ENCODE measurements at regions not wholly inside any gene's neighbourhood (a gene's known extent, or its start where the extent isn't known, plus 50 kb on each side); places are given as distances from the start of the nearest gene placed in this dataset.

DNA sequence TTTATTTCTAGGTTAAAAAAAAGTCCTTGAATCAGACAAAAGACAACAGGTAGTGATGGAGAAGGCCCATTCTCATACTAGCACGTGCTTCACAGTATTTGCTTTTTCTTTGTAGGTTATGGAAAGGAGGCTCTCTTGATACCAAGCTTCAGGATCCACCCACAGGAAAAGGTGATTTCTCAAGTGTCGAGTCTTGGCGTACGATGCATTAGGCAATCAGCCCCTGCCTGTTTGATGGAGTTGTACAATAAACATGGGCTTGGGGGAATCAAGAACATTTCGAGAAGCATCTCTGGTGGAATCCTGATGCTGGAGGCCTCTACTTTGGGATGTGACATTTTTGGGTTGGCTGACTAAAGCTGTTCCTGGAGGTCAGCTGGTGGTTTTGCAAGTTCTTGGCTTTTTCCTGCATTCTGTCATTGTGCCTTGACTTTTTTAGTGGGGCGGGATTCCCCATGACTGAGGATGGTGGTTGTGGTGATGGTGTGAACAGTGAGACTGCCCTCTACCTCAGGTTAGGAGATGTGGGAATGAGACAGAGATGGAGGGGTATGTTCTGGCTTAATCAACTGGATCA is 231.5 kb upstream of the SPRED2 start:
- peaks cover 8% of the 10 kb centered on the region for H3K4me1 Mint-ChIP-seq
- H3K36me3 Mint-ChIP-seq (ENCODE audit: low read depth) = no peaks in the 10 kb centered on the region
- no peak overlapping the region for H3K4me3 Mint-ChIP-seq
- peaks cover 3% of the 10 kb centered on the region for H3K9me3 Mint-ChIP-seq (ENCODE audit: low read depth)
- CTCF ChIA-PET = interaction anchor here (0.5 kb wide), 1 partner anchor 85 kb away, joined by 3 read pairs; no protein-coding TSS in a partner anchor
- intact Hi-C loops (cut with DNase I, micrococcal nuclease) = no loop called here
- ATAC-seq (no peak), DNase-seq (no peak)
- H3K27me3 Mint-ChIP-seq = peaks cover 2% of the 10 kb centered on the region
- POLR2A ChIA-PET = no interaction called here
- no peak overlapping the region for H3K27ac Mint-ChIP-seq

- Mint-ChIP-seq H3K9me3 (ENCODE audit: low read depth) (no peaks in the 10 kb centered on the region), H3K36me3 (ENCODE audit: low read depth) (no peaks in the 10 kb centered on the region), H3K4me3 (no peak overlapping the region), H3K27me3 (peaks cover 2% of the 10 kb centered on the region), H3K4me1 (peaks cover 8% of the 10 kb centered on the region), H3K27ac (no peak overlapping the region)
- ChIA-PET POLR2A (no interaction called here), CTCF (no interaction called here)
- intact Hi-C loops (cut with DNase I, micrococcal nuclease) = no loop called here
- DNase-seq (no peak), ATAC-seq (no peak)
These were observed 230.4 kb upstream of the SPRED2 start for GRCh38 chr2:65662654-65663432.

DNA sequence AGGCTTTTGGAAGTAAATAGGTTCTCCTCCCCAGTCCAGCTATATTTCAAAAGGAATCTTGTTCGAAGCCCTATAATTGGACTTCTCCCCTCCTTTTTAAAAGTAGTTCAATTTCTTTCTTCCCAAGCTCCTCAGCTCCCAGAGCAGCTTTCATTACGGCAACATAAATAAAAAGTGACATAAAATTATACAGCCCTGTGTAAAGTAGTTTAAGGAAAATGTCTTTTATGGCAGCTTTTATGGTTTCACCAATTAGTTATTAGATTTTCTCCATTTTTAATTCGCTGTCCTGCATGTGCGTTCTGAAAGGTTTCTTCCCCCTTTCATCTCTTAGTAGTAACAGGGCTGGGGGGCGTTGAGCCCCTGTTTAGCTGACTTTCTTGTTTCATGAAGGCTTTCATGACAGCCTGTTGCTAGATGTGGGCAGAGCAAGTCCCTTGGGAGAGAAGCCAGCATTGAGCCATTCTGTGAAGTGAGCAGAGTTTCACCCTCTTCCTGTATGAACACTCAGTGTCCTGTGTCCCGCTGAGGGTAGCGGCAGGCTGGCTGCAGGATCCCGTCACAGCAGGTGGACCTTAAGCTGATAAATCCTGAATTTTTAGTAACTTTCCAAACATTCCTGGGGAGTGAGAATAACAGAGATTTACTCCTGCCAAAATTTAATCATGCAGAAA is 229.7 kb upstream of the SPRED2 start:
- ChIA-PET CTCF (no interaction called here), POLR2A (no interaction called here)
- intact Hi-C loops (cut with DNase I, micrococcal nuclease) = no loop called here
- H3K36me3 Mint-ChIP-seq (ENCODE audit: low read depth) = no peaks in the 10 kb centered on the region
- no peak overlapping the region for H3K27ac Mint-ChIP-seq
- H3K4me1 Mint-ChIP-seq = peaks cover 8% of the 10 kb centered on the region
- ATAC-seq (no peak), DNase-seq (no peak)
- no peak overlapping the region for H3K4me3 Mint-ChIP-seq
- H3K27me3 Mint-ChIP-seq = peaks cover 3% of the 10 kb centered on the region
- no peaks in the 10 kb centered on the region for H3K9me3 Mint-ChIP-seq (ENCODE audit: low read depth)

DNA sequence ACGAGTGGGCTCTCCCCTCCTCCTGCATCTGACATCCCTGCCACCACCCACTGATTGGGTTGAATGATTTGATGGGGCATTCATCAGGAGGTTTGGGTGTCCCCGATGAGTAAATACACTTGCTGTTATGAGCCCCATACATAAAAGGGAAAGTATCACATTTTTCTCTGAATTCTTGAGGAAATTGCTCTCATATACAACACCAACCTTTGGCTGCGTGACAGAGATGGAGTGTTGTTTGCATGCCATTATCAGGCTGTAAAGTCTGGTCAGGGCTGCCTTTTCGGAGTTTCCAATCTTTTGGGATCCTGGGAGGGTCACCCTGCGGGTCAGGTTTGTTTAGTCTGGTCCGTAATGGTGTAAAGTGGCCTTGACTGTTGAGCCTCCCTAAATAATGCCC is 227.9 kb upstream of the SPRED2 start:
- intact Hi-C loops (cut with DNase I, micrococcal nuclease) = no loop called here
- Mint-ChIP-seq H3K9me3 (ENCODE audit: low read depth) (no peaks in the 10 kb centered on the region), H3K4me3 (no peak overlapping the region), H3K27me3 (peaks cover 3% of the 10 kb centered on the region), H3K4me1 (no peaks in the 10 kb centered on the region), H3K27ac (no peak overlapping the region), H3K36me3 (ENCODE audit: low read depth) (no peaks in the 10 kb centered on the region)
- ATAC-seq (no peak), DNase-seq (no peak)
- CTCF ChIA-PET = no interaction called here
- POLR2A ChIA-PET = no interaction called here

- DNase-seq = no peak
- intact Hi-C loops (cut with DNase I, micrococcal nuclease) = no loop called here
- no peak for ATAC-seq
- Mint-ChIP-seq H3K36me3 (ENCODE audit: low read depth) (no peaks in the 10 kb centered on the region), H3K4me3 (no peak overlapping the region), H3K27me3 (peaks cover 6% of the 10 kb centered on the region), H3K4me1 (no peaks in the 10 kb centered on the region), H3K9me3 (ENCODE audit: low read depth) (no peaks in the 10 kb centered on the region), H3K27ac (no peak overlapping the region)
- CTCF ChIA-PET = no interaction called here
- POLR2A ChIA-PET = no interaction called here
These were observed 226.5 kb upstream of the SPRED2 start for GRCh38 chr2:65658881-65659280.

DNA sequence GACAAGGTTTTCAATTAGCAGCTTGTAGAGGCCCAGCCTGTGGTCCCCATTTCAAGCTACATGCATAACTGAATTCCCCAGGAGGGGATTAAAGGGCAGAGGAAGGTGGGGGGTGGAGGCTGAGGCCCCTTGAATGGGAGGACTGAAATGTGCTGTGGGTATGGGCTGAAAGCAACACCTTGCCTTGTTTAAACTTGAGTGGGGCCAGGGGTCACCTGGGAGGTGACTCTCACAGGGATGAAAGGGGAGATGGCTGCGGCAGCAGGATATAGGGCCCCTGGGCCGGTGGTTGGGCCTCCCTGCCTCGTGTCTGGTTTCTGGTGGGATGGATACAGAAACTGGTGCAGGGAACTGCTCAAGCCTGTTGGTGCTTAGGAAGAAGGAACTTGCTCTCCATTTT is 225.9 kb upstream of the SPRED2 start:
- Mint-ChIP-seq H3K4me3 (no peak overlapping the region), H3K27me3 (peaks cover 6% of the 10 kb centered on the region), H3K36me3 (ENCODE audit: low read depth) (no peaks in the 10 kb centered on the region), H3K4me1 (no peaks in the 10 kb centered on the region), H3K9me3 (ENCODE audit: low read depth) (no peaks in the 10 kb centered on the region), H3K27ac (no peak overlapping the region)
- DNase-seq (no peak), ATAC-seq (no peak)
- intact Hi-C loops (cut with DNase I, micrococcal nuclease) = no loop called here
- POLR2A ChIA-PET = no interaction called here
- CTCF ChIA-PET = interaction anchor here (0.8 kb wide), 1 partner anchor 18 kb away, joined by 4 read pairs; no protein-coding TSS in a partner anchor

GRCh38 chr2:65656160-65656718 is 223.8 kb upstream of the SPRED2 start:
- no peaks in the 10 kb centered on the region for H3K36me3 Mint-ChIP-seq (ENCODE audit: low read depth)
- DNase-seq (no peak), ATAC-seq (no peak)
- intact Hi-C loops (cut with DNase I, micrococcal nuclease) = no loop called here
- ChIA-PET POLR2A (no interaction called here), CTCF (interaction anchor here (0.8 kb wide), 1 partner anchor 15 kb away, joined by 3 read pairs; no protein-coding TSS in a partner anchor)
- no peaks in the 10 kb centered on the region for H3K9me3 Mint-ChIP-seq (ENCODE audit: low read depth)
- H3K27ac Mint-ChIP-seq = no peak overlapping the region
- no peaks in the 10 kb centered on the region for H3K4me1 Mint-ChIP-seq
- H3K4me3 Mint-ChIP-seq = no peak overlapping the region
- peaks cover 6% of the 10 kb centered on the region for H3K27me3 Mint-ChIP-seq

GRCh38 chr2:65655000-65655399 is 222.6 kb upstream of the SPRED2 start:
- no peaks in the 10 kb centered on the region for H3K9me3 Mint-ChIP-seq (ENCODE audit: low read depth)
- ATAC-seq = no peak
- no peaks in the 10 kb centered on the region for H3K4me1 Mint-ChIP-seq
- intact Hi-C loops (cut with DNase I, micrococcal nuclease) = no loop called here
- no peak overlapping the region for H3K4me3 Mint-ChIP-seq
- H3K36me3 Mint-ChIP-seq (ENCODE audit: low read depth) = no peaks in the 10 kb centered on the region
- ChIA-PET POLR2A (no interaction called here), CTCF (interaction anchor here (0.8 kb wide), 1 partner anchor 113 kb away, joined by 3 read pairs; no protein-coding TSS in a partner anchor)
- peaks cover 4% of the 10 kb centered on the region for H3K27me3 Mint-ChIP-seq
- no peak for DNase-seq
- H3K27ac Mint-ChIP-seq = no peak overlapping the region

DNA sequence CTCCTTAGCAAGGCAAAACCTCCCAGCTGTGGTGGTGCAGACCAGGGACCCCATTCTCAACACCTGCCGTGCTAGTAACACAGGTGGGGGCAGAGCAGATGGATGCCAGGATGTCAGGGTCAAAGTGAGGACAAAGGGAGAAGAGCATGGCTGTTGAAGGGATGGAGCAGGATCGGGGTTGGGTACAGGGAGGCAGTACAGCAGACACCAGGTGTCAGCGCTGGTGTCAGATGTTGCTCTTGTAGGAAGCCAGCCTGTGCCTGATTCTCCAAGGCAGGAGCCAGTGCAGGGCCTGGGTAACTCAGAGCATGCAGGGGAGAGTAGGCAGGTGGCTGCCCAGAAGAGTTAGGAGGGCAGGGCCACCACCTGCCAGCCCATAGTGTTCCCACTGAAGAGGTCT is 222.1 kb upstream of the SPRED2 start:
- Mint-ChIP-seq H3K27ac (no peak overlapping the region), H3K27me3 (peaks cover 4% of the 10 kb centered on the region), H3K4me1 (no peaks in the 10 kb centered on the region), H3K4me3 (no peak overlapping the region), H3K9me3 (ENCODE audit: low read depth) (no peaks in the 10 kb centered on the region), H3K36me3 (ENCODE audit: low read depth) (no peaks in the 10 kb centered on the region)
- ChIA-PET CTCF (interaction anchor here (0.6 kb wide), 1 partner anchor 25 kb away, joined by 3 read pairs; no protein-coding TSS in a partner anchor), POLR2A (no interaction called here)
- no peak for DNase-seq
- no peak for ATAC-seq
- intact Hi-C loops (cut with DNase I, micrococcal nuclease) = no loop called here

GRCh38 chr2:65652066-65652465 is 219.7 kb upstream of the SPRED2 start:
- H3K27ac Mint-ChIP-seq = no peak overlapping the region
- no peak overlapping the region for H3K4me3 Mint-ChIP-seq
- peaks cover 2% of the 10 kb centered on the region for H3K27me3 Mint-ChIP-seq
- intact Hi-C loops (cut with DNase I, micrococcal nuclease) = no loop called here
- H3K36me3 Mint-ChIP-seq (ENCODE audit: low read depth) = no peaks in the 10 kb centered on the region
- CTCF ChIA-PET = interaction anchor here (0.6 to 2.8 kb wide), 2 partner anchors 12 to 226 kb away, joined by 3 to 11 read pairs; no protein-coding TSS in a partner anchor
- DNase-seq (no peak), ATAC-seq (no peak)
- no peaks in the 10 kb centered on the region for H3K4me1 Mint-ChIP-seq
- H3K9me3 Mint-ChIP-seq (ENCODE audit: low read depth) = no peaks in the 10 kb centered on the region
- POLR2A ChIA-PET = no interaction called here

DNA sequence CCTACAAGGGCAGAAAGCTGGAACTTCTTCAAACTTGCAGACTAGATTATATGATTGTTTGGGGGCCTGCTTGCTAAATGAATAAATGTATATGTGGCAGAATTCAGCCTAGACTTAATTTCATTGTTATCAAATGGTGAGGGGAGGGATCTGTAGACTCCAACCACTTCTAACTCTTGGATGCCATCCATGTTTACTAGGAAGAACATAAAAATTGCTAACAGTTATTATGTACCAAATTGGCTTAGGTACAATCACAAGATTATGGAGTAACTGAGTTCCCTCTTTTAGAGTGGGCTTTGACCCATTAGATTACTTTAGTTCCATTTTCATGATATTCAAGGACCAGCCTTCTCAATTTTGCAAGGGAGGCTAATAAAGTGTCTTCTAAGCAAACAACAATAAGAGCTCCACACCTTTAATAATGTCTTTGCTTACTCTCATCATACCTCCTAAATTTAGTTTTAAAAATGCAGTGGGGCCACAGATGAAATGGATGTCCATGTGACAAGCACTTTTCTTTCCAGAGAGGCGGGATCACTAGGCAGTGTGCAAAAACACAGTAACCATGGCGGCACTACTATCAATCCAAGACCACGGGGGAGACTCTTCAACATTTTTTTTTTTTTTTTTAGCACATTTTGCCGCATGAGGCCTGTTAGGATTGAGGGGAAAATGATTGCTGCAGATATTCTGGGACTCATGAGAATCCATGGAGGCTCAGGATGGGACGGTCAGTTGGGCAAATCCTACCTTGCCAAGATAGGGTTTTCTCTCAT is 217.6 kb upstream of the SPRED2 start:
- Mint-ChIP-seq H3K9me3 (ENCODE audit: low read depth) (no peaks in the 10 kb centered on the region), H3K27me3 (peaks cover 2% of the 10 kb centered on the region), H3K36me3 (ENCODE audit: low read depth) (no peaks in the 10 kb centered on the region), H3K4me3 (no peak overlapping the region), H3K4me1 (no peaks in the 10 kb centered on the region), H3K27ac (no peak overlapping the region)
- intact Hi-C loops (cut with DNase I, micrococcal nuclease) = loop anchor here in 1 of 2 experiments (10.0 kb wide), 1 partner anchor 775 kb away; no protein-coding TSS in a partner anchor
- no peak for ATAC-seq
- no peak for DNase-seq
- POLR2A ChIA-PET = no interaction called here
- CTCF ChIA-PET = interaction anchor here (0.7 to 2.8 kb wide), 2 partner anchors 10 to 462 kb away, joined by 3 to 11 read pairs; no protein-coding TSS in a partner anchor

Data from activated CD4-positive, alpha-beta T cell treated with anti-CD3 and anti-CD28 coated beads for 36 hours (primary cell).